ENCODE measurements at regions not wholly inside any gene's neighbourhood (a gene's known extent, or its start where the extent isn't known, plus 50 kb on each side); places are given as distances from the start of the nearest gene placed in this dataset.

DNA sequence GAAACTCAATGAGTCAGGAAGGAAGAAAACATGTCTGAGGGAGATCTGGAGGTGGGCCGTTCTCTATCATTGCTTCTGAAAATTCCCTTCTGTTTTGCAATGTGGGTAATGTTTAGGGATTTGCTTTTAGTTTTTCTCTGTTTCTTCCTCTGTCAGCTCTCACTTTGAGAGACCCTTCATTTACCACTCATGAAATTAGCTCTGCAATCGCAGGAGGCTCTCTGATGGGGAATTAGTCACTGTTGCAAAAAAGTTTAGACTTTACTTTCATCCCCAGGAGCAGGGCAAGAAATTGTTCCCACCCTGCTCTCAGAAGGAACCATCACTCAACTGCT lies 80.0 kb upstream of the MAP4K3 start:
- Histone ChIP-seq H3K4me2 (ENCODE audit: control insufficient read depth, insufficient read depth) (no peak overlapping the region), H3K9ac (ENCODE audit: control insufficient read depth, insufficient read depth, low read length) (no peak overlapping the region), H3K36me3 (ENCODE audit: control insufficient read depth in 2 of 2, insufficient read depth in 2 of 2, low read length in 1 of 2) (no peaks in the 10 kb centered on the region), H3K27me3 (replicated peaks in 1 of 2; ENCODE audit: control insufficient read depth in 2 of 2, insufficient read depth in 2 of 2, low read length in 1 of 2) (no peaks in the 10 kb centered on the region), H3K9me3 (replicated peaks; ENCODE audit: control insufficient read depth, insufficient read depth, low read length) (no peaks in the 10 kb centered on the region; the same call in 2 of the 3 replicates), H2AFZ (ENCODE audit: control insufficient read depth, low read depth, low read length) (no peak overlapping the region), H3K4me1 (ENCODE audit: control insufficient read depth, insufficient read depth, low read length) (peaks cover 13% of the 10 kb centered on the region), H3K27ac (ENCODE audit: control insufficient read depth, insufficient read depth) (no peak overlapping the region), H4K20me1 (ENCODE audit: control insufficient read depth, insufficient read depth) (no peaks in the 10 kb centered on the region), H3K4me3 (no peak overlapping the region), H3K79me2 (ENCODE audit: control insufficient read depth, insufficient read depth, low read length) (no peaks in the 10 kb centered on the region)
- FAIRE-seq: no peak
- ATAC-seq: no peak
- ChIA-PET POLR2A (no interaction called here), RAD21 (ENCODE audit: unreplicated experiment) (no interaction called here), CTCF (no interaction called here), SMC1A (ENCODE audit: uncharacterized antibody, unreplicated experiment) (no interaction called here)
- intact Hi-C loops (cut with micrococcal nuclease; ENCODE audit: unreplicated experiment) (no loop called here), in situ Hi-C loops (cut with MboI) (no loop called here)
- no TSS peak for BruUV-seq (replicated peaks)
- TF ChIP-seq, protein P1, sequence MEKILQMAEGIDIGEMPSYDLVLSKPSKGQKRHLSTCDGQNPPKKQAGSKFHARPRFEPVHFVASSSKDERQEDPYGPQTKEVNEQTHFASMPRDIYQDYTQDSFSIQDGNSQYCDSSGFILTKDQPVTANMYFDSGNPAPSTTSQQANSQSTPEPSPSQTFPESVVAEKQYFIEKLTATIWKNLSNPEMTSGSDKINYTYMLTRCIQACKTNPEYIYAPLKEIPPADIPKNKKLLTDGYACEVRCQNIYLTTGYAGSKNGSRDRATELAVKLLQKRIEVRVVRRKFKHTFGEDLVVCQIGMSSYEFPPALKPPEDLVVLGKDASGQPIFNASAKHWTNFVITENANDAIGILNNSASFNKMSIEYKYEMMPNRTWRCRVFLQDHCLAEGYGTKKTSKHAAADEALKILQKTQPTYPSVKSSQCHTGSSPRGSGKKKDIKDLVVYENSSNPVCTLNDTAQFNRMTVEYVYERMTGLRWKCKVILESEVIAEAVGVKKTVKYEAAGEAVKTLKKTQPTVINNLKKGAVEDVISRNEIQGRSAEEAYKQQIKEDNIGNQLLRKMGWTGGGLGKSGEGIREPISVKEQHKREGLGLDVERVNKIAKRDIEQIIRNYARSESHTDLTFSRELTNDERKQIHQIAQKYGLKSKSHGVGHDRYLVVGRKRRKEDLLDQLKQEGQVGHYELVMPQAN (conservative IDR thresholded peaks at IDR 0.05): no peak
- no peak for TF ChIP-seq RELA (IDR thresholded peaks at IDR 0.05; ENCODE audit: borderline replicate concordance, partially characterized antibody)
- no peak for TF ChIP-seq MEF2A (IDR thresholded peaks at IDR 0.05; ENCODE audit: insufficient read depth, low read depth, low read length)
- TF ChIP-seq BRCA1 (IDR thresholded peaks at IDR 0.05; ENCODE audit: low read depth, low read length): no peak
- no peak for TF ChIP-seq ETV6 (conservative IDR thresholded peaks at IDR 0.05 in 1 of 2, IDR thresholded peaks at IDR 0.05 in 1 of 2; ENCODE audit: borderline replicate concordance in 1 of 2, low read depth in 1 of 2)
- TF ChIP-seq RUNX3 (IDR thresholded peaks at IDR 0.05; ENCODE audit: low read length): no peak
- TF ChIP-seq STAT3 (IDR thresholded peaks at IDR 0.05; ENCODE audit: low read depth, low read length): no peak
- TF ChIP-seq MXI1 (IDR thresholded peaks at IDR 0.05; ENCODE audit: low read depth, low read length): no peak
- TF ChIP-seq, protein P2, sequence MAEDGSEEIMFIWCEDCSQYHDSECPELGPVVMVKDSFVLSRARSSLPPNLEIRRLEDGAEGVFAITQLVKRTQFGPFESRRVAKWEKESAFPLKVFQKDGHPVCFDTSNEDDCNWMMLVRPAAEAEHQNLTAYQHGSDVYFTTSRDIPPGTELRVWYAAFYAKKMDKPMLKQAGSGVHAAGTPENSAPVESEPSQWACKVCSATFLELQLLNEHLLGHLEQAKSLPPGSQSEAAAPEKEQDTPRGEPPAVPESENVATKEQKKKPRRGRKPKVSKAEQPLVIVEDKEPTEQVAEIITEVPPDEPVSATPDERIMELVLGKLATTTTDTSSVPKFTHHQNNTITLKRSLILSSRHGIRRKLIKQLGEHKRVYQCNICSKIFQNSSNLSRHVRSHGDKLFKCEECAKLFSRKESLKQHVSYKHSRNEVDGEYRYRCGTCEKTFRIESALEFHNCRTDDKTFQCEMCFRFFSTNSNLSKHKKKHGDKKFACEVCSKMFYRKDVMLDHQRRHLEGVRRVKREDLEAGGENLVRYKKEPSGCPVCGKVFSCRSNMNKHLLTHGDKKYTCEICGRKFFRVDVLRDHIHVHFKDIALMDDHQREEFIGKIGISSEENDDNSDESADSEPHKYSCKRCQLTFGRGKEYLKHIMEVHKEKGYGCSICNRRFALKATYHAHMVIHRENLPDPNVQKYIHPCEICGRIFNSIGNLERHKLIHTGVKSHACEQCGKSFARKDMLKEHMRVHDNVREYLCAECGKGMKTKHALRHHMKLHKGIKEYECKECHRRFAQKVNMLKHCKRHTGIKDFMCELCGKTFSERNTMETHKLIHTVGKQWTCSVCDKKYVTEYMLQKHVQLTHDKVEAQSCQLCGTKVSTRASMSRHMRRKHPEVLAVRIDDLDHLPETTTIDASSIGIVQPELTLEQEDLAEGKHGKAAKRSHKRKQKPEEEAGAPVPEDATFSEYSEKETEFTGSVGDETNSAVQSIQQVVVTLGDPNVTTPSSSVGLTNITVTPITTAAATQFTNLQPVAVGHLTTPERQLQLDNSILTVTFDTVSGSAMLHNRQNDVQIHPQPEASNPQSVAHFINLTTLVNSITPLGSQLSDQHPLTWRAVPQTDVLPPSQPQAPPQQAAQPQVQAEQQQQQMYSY (CRISPR knock-in tag; IDR thresholded peaks at IDR 0.05): no peak
- TF ChIP-seq IRF4 (IDR thresholded peaks at IDR 0.05; ENCODE audit: low read depth, low read length): no peak
- no peak for DNase-seq (ENCODE audit: low read depth, low spot score)
- 2% methylated on average over 2 of the region's 2 CpGs for WGBS (ENCODE audit: insufficient coverage, insufficient replicate concordance, low lambda C conversion rate, missing lambda C conversion rate)
